Neural cell (in vitro differentiated cells): ENCODE measurements at regions not wholly inside any gene's neighbourhood (a gene's known extent, or its start where the extent isn't known, plus 50 kb on each side); places are given as distances from the start of the nearest gene placed in this dataset.

Experiments
- H2AFZ ChIP-seq: fragments of 200-600, 300-800 bp; sonication (generic), shearing (Covaris generic); 2 replicates; pipeline ENCODE4 v1.6.0; 2014; ENCODE audit warnings: low read depth, mild to moderate bottlenecking, antibody characterized with exemption, low read length, moderate library complexity
- H3F3A ChIP-seq: fragments of 200-600 bp; shearing (Covaris generic); 2 replicates; pipeline ENCODE4 v1.6.1; 2016; ENCODE audit warnings: mild to moderate bottlenecking, moderate library complexity, mixed read lengths, antibody characterized with exemption, low read length; ENCODE audit not compliant: insufficient read depth, poor library complexity, severe bottlenecking
- H3K27ac ChIP-seq: fragments of 200-600, 300-800 bp; sonication (generic), shearing (Covaris generic); 2 replicates; pipeline ENCODE4 v1.5.1; 2014; ENCODE audit warnings: mild to moderate bottlenecking, low read length, moderate library complexity
- H3K27me3 ChIP-seq: fragments of 300-800, 200-600 bp; sonication (generic), shearing (Covaris generic); 2 replicates; pipeline ENCODE4 v1.6.0; 2014; ENCODE audit warnings: mild to moderate bottlenecking, low read depth, low read length, moderate library complexity; ENCODE audit not compliant: insufficient read depth
- H3K36me3 ChIP-seq: fragments of 300-800, 200-600 bp; sonication (generic), shearing (Covaris generic); 2 replicates; pipeline ENCODE4 v1.5.1; 2014; ENCODE audit warnings: mild to moderate bottlenecking, antibody characterized with exemption, low read length, moderate library complexity; ENCODE audit not compliant: insufficient read depth
- H3K4me2 ChIP-seq: fragments of 300-800, 200-600 bp; sonication (generic), shearing (Covaris generic); 2 replicates; pipeline ENCODE4 v1.6.0; 2014; ENCODE audit warnings: mild to moderate bottlenecking, low read length
- H3K4me3 ChIP-seq: fragments of 300-800, 200-600 bp; sonication (generic), shearing (Covaris generic); 2 replicates; pipeline ENCODE4 v1.5.1; 2014; ENCODE audit warnings: mild to moderate bottlenecking, low read length, moderate library complexity
- H3K79me2 ChIP-seq: fragments of 200-600 bp; shearing (Covaris generic); replicated peaks from 2 replicates; pipeline ENCODE4 v1.6.0; 2014; ENCODE audit warnings: mild to moderate bottlenecking, low read length, moderate library complexity; ENCODE audit not compliant: insufficient read depth
- H3K9ac ChIP-seq: fragments of 300-800, 200-600 bp; sonication (generic), shearing (Covaris generic); 2 replicates; pipeline ENCODE4 v1.6.1; 2016; ENCODE audit warnings: mild to moderate bottlenecking, low read length, mixed read lengths
- H3K9me2 ChIP-seq: fragments of 200-600 bp; shearing (Covaris generic); 2 replicates; pipeline ENCODE4 v1.6.1; 2016; ENCODE audit warnings: mild to moderate bottlenecking, low read length, mixed read lengths; ENCODE audit not compliant: insufficient read depth
- H3K9me3 ChIP-seq: fragments of 200-600, 300-800 bp; sonication (generic), shearing (Covaris generic); 2 replicates; pipeline ENCODE4 v1.6.1; 2016; ENCODE audit warnings: mild to moderate bottlenecking, mixed run types, low read length, moderate library complexity, mixed read lengths
- H4K20me1 ChIP-seq: fragments of 200-600 bp; shearing (Covaris generic); 2 replicates; pipeline ENCODE4 v1.6.1; 2016; ENCODE audit warnings: mild to moderate bottlenecking, mixed run types; ENCODE audit not compliant: insufficient read depth
- CTCF ChIP-seq: fragments of 450-650 bp; IDR thresholded peaks from 2 replicates; pipeline ENCODE4 v1.5.1; 2014; ENCODE audit warnings: antibody characterized with exemption, mild to moderate bottlenecking, moderate library complexity; ENCODE audit not compliant: poor library complexity, severe bottlenecking
- EP300 ChIP-seq: fragments of 450-650 bp; conservative IDR thresholded peaks from 2 replicates; pipeline ENCODE4 v1.6.1; 2014; ENCODE audit warnings: antibody characterized with exemption, mild to moderate bottlenecking, moderate library complexity; ENCODE audit not compliant: poor library complexity, severe bottlenecking
- EZH2 ChIP-seq: fragments of 200-600, 300-800 bp; shearing (Covaris generic), sonication (generic); IDR thresholded peaks from 2 replicates; pipeline ENCODE4 v1.6.1; 2014; ENCODE audit warnings: antibody characterized with exemption, low read length, borderline replicate concordance, mild to moderate bottlenecking; ENCODE audit not compliant: insufficient read depth, poor library complexity, severe bottlenecking
- MXI1 ChIP-seq: fragments of 450-650 bp; conservative IDR thresholded peaks from 2 replicates; pipeline ENCODE4 v1.6.1; 2014; ENCODE audit warnings: antibody characterized with exemption, mild to moderate bottlenecking; ENCODE audit not compliant: poor library complexity, severe bottlenecking
- POLR2AphosphoS5 ChIP-seq: IDR thresholded peaks from 2 replicates; pipeline ENCODE4 v1.6.1; 2012
- RAD21 ChIP-seq: fragments of 450-650 bp; conservative IDR thresholded peaks from 2 replicates; pipeline ENCODE4 v1.6.1; 2014; ENCODE audit warnings: antibody characterized with exemption, mild to moderate bottlenecking, moderate library complexity
- REST ChIP-seq: IDR thresholded peaks from 2 replicates; pipeline ENCODE4 v1.6.1; 2012; ENCODE audit warnings: borderline replicate concordance
- SMC3 ChIP-seq: fragments of 450-650 bp; conservative IDR thresholded peaks from 2 replicates; pipeline ENCODE4 v1.6.1; 2014; ENCODE audit warnings: antibody characterized with exemption, mild to moderate bottlenecking, moderate library complexity; ENCODE audit not compliant: poor library complexity
- TAF1 ChIP-seq: IDR thresholded peaks from 2 replicates; pipeline ENCODE4 v1.6.1; 2012; ENCODE audit warnings: low read depth

- Histone ChIP-seq H2AFZ (no peak overlapping the region), H3F3A (no peaks in the 10 kb centered on the region), H3K4me2 (no peak overlapping the region), H3K9ac (no peak overlapping the region), H3K4me3 (no peak overlapping the region), H3K9me3 (no peaks in the 10 kb centered on the region), H3K27ac (no peak overlapping the region), H3K9me2 (no peaks in the 10 kb centered on the region), H3K36me3 (no peaks in the 10 kb centered on the region), H4K20me1 (no peaks in the 10 kb centered on the region), H3K79me2 (no peaks in the 10 kb centered on the region), H3K27me3 (no peaks in the 10 kb centered on the region)
- TF ChIP-seq POLR2AphosphoS5 (no peak), EP300 (no peak)
Observed at GRCh38 chr3:71865727-71866126, 80.8 kb upstream of the PROK2 start.

GRCh38 chr3:71863563-71864190 lies 78.7 kb upstream of the PROK2 start:
- no peak overlapping the region for H3K4me3 ChIP-seq
- TF ChIP-seq SMC3 (no peak), EZH2 (no peak), EP300 (no peak), POLR2AphosphoS5 (no peak), TAF1 (no peak), RAD21 (no peak), MXI1 (no peak), REST (no peak), CTCF (no peak)
- H3K4me2 ChIP-seq: no peak overlapping the region
- no peaks in the 10 kb centered on the region for H3K27me3 ChIP-seq
- no peaks in the 10 kb centered on the region for H3K79me2 ChIP-seq
- no peaks in the 10 kb centered on the region for H4K20me1 ChIP-seq
- no peaks in the 10 kb centered on the region for H3F3A ChIP-seq
- H3K27ac ChIP-seq: no peak overlapping the region
- H2AFZ ChIP-seq: no peak overlapping the region
- H3K9ac ChIP-seq: no peak overlapping the region
- no peaks in the 10 kb centered on the region for H3K9me2 ChIP-seq
- H3K9me3 ChIP-seq: no peaks in the 10 kb centered on the region
- H3K36me3 ChIP-seq: no peaks in the 10 kb centered on the region
